HCT116 (cell line): ENCODE measurements at regions not wholly inside any gene's neighbourhood (a gene's known extent, or its start where the extent isn't known, plus 50 kb on each side); places are given as distances from the start of the nearest gene placed in this dataset.
"Not testable (repeated sequence)": the region's sequence is repeated elsewhere in the genome, so short reads cannot be mapped to it uniquely, and the experiment has no call there.

ENCODE experiments used
- CTCF ChIP-seq, 3 experiments: fragments of 200-600 bp in 1 of 3; sonication (generic) in 1 of 3; IDR thresholded peaks in 2 of 3; conservative IDR thresholded peaks in 1 of 3; 2 replicates each; pipeline ENCODE4 v1.5.1; 2012 to 2017; ENCODE audit warnings: low read depth in 2 of 3, low read length in 2 of 3, antibody characterized with exemption in 1 of 3, borderline replicate concordance in 1 of 3, control low read depth in 1 of 3, mild to moderate bottlenecking in 1 of 3, mixed read lengths in 1 of 3, mixed run types in 1 of 3, moderate library complexity in 1 of 3; ENCODE audit not compliant: insufficient read depth in 1 of 3
- EZH2 ChIP-seq: fragments of 200-600 bp; sonication (generic); IDR thresholded peaks from 2 replicates; pipeline ENCODE4 v1.6.1; 2017; ENCODE audit warnings: antibody characterized with exemption, mixed run types
- MAX ChIP-seq: IDR thresholded peaks from 2 replicates; pipeline ENCODE4 v1.6.1; 2012
- POLR2A ChIP-seq: IDR thresholded peaks from 2 replicates; pipeline ENCODE4 v1.7.0; 2011; ENCODE audit warnings: borderline replicate concordance; ENCODE audit not compliant: insufficient read depth, insufficient read length; ENCODE audit errors: extremely low read depth
- POLR2AphosphoS5 ChIP-seq: IDR thresholded peaks from 2 replicates; pipeline ENCODE4 v1.6.1; 2011; ENCODE audit warnings: mild to moderate bottlenecking, low read depth, low read length, moderate library complexity
- REST ChIP-seq: IDR thresholded peaks from 2 replicates; pipeline ENCODE4 v1.6.1; 2012; ENCODE audit warnings: low read depth
- SIN3A ChIP-seq: IDR thresholded peaks from 2 replicates; pipeline ENCODE4 v1.6.1; 2012; ENCODE audit warnings: low read depth
- TCF7L2 ChIP-seq: IDR thresholded peaks from 2 replicates; pipeline ENCODE4 v1.7.0; 2011; ENCODE audit warnings: borderline replicate concordance, inconsistent platforms; ENCODE audit not compliant: insufficient read depth, insufficient read length; ENCODE audit errors: extremely low read depth
- YY1 ChIP-seq: IDR thresholded peaks from 2 replicates; pipeline ENCODE4 v1.6.1; 2011; ENCODE audit warnings: low read length, low read depth, moderate library complexity, mild to moderate bottlenecking; ENCODE audit not compliant: insufficient replicate concordance; ENCODE audit errors: extremely low read depth
- ZFX ChIP-seq: fragments of 450-650 bp; IDR thresholded peaks from 2 replicates; pipeline ENCODE4 v1.6.1; 2017

- TF ChIP-seq TCF7L2; MAX; CTCF (IDR thresholded peaks at IDR 0.05 in 2 of 3, conservative IDR thresholded peaks at IDR 0.05 in 1 of 3; ENCODE audit: borderline replicate concordance in 1 of 3, insufficient read depth in 1 of 3, low read depth in 2 of 3, low read length in 2 of 3); POLR2A; EZH2; POLR2AphosphoS5; REST; ZFX; SIN3A; YY1: not testable (repeated sequence)
These were observed 157.5 kb upstream of the NBPF9 start for GRCh38 chr1:149260736-149261340.
